GM19328 (cell line): ENCODE measurements at regions not wholly inside any gene's neighbourhood (a gene's known extent, or its start where the extent isn't known, plus 50 kb on each side); places are given as distances from the start of the nearest gene placed in this dataset.
"Not testable (repeated sequence)": the region's sequence is repeated elsewhere in the genome, so short reads cannot be mapped to it uniquely, and the experiment has no call there.

Experiments
- ATAC-seq: cut with Tn5 transposase; IDR thresholded peaks from one replicate; pipeline ENCODE4 v1.9.1; 2021; ENCODE audit warnings: mild to moderate bottlenecking, moderate library complexity; ENCODE audit not compliant: unreplicated experiment

DNA sequence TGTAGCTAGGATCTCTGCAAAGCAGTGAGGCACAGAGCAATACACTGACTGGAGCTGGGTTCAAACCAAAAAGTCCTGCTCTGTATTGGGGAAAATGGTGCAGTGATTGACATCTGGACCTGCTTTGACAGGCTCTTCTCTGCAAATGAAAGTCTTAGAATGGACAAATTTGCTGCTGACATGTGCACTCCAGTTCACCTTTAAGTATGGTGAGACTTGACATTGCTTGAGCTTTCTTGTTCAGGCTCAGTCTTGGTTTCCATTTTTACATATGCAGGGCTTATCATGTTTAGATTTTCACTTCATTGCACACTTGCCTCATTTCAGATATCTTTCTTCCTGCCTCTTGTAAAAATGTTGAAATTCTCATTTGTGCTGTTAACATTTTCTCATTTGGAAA lies 1655.0 kb downstream of the MRPL39 start:
- no peak for ATAC-seq

DNA sequence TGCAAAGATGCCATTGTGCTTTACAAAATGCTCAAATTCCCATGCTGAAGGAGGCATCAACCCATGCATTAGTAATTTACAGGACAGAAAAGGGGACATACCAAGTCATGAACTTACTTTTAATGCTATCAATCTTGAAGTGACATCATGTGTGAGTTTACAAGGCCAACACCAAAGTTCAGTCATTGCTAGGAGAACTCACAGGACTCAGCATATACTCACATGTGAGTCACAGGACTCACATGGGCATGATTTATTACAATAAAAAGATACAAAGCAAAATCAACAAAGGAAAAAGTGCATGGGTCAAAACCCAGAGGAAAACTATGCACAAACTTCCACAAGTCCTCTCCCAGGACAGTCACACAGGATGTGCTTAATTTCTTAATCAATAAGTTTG lies 1656.0 kb downstream of the MRPL39 start:
- no peak for ATAC-seq

DNA sequence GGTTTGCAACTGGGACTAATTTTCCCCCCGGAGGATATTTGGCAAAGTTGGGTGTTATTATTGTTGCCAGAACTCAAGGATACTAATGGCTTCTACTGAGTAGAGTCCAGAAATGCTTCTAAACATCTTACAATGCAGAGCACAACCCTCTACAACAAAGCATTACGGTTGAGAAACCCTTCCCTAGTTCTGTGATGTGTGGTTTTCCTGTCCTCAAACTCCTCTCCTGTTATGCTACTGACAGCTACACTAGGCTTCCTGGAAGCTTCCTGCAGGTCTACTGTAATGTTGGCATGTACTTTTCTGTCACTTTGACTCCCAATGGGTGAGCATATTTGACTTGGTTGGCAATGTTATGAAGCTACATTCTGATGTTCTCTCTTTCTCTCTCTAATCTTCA lies 1656.9 kb downstream of the MRPL39 start:
- ATAC-seq: no peak

- ATAC-seq: no peak
These were observed 1657.8 kb downstream of the MRPL39 start for GRCh38 chr21:23949493-23949892.

DNA sequence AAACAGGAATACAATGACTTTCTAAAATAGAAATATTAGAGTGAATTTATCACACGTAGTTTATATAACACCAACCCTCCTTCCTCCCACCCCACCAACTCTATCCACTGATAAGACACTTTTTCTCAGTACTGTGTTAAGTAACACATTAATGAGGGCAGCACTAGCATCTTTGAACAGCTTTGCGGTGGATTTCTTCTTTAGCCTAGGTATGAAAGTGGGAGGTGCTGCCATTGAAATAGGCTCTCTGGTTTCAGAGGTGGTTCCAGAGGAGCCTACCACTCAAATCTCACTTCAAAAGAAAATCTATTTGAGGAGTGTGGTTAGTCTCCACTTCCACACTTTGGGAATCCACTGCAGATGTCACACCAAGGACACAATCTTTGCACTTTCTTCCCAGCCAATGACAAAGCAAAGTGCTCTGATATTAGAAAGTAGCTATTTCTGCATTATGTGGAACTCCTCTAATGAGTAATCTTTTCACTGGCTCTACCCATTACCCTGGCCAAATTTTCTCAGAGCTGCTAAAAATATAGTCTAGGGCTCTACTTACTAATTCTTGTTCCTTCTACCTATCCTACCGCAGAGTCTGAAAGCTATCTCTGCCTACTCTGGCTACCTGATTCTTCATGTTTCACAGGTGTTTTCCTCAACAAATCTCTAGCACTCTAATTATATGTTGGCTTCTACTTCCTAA lies 1667.8 kb downstream of the MRPL39 start:
- ATAC-seq: no peak

DNA sequence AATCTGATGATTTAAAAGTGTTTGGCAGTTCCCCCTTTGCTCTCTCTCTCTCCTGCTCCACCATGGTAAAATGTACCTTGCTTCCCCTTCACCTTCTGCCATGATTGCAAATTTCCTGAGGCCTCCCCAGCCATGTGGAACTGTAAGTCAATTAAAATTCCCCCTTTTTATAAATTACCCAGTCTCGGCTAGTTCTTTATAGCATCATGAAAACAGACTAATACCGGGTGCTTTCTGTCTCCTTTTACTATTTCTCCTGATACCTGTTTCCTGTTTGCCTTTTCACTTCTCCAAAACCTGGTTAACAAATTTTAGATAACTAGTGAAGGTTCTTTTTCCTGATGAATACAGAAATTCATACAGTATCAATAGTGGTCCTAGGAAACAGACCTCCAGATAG lies 1670.3 kb downstream of the MRPL39 start:
- ATAC-seq: no peak

GRCh38 chr21:23936224-23936623 lies 1671.1 kb downstream of the MRPL39 start:
- no peak for ATAC-seq

DNA sequence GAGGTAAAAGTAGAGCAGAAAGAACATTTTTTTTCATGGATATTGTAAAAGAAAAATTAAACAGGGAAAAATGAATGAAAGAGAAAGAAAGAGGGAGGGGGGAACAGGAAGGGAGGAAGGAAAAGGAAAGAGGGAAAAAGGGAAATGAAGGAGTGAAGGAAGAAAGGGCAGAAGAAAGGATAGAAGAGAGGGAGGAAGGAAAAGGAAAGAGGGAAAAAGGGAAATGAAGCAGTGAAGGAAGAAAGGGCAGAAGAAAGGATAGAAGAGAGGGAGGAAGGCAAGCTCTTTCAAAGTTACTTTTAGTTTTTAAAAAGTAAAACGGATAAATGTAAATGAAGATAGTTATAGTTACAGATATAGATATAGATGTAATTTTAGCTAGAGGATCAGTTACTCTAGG lies 1676.7 kb downstream of the MRPL39 start:
- no peak for ATAC-seq

GRCh38 chr21:23926430-23926829 lies 1680.9 kb downstream of the MRPL39 start:
- not testable (repeated sequence) for ATAC-seq

DNA sequence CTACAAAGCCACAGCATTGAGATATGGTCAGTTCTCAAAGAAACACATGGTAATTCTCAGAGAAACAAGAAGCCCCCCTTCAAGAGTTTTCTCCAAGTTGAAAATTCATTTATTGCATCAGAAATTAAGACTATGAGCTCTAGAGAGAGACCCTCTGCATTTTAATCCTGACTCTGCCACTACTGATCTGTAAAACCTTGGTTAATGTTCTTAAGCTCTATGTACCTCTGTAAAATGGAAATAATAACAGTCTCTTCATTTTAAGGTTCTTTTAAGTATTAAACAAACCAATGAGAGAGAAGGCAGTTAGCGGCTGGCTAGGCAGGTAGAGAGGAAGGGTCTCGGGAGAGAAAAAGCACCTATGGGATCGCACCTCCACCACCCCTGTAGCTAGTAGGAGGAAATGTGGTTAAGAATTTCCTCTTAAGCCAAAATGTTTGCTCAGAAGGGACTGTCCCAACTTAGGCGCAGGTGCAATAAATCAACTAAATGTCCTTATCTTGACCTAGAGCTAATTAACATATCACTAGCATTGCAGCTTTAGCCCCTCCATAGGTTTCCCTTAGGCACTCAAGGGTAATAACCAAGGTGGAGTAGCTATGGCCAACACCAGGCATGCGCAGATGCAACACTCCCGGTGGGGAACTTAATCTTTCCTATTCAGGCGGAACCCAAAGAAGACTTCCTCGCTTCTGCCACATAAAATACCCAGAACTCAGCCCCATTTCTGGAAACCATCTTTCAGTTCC lies 1685.4 kb downstream of the MRPL39 start:
- ATAC-seq: no peak

DNA sequence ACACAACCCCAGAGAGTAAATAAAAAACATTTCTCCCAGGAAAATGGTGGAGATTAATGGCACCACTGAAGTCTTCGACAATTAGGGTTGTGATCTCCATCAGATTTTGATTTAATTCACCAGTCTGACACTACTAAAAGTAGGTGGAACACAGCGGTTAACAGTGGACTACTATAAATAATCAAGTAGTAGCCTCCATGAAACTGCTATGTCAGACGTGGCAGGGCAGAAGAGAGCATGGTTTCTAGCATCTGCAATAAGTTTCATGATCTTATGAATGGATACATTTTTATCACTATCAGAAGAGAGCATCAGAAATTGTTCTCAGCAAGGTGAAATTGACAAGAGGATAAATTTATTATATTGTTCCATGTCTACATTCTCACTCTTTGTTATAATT lies 1706.6 kb downstream of the MRPL39 start:
- no peak for ATAC-seq

DNA sequence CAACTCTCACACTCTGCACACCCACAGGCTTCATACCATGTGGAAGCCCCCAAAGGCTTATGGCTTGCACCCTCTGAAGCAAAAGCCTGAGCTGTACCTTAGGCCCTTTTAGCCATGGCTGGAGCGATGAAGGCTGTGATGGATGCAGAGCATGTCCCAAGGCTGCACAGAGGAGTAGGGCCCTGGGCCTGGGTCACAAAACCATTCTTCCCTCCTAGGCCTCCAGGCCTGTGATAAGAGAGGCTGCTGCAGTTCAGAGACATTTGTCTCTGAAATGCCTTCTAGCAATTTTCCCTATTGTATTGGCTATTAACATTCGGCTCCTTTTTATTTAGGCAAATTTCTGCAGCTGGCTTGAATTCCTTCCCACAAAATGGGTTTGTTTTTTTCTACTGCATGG lies 1707.7 kb downstream of the MRPL39 start:
- no peak for ATAC-seq

DNA sequence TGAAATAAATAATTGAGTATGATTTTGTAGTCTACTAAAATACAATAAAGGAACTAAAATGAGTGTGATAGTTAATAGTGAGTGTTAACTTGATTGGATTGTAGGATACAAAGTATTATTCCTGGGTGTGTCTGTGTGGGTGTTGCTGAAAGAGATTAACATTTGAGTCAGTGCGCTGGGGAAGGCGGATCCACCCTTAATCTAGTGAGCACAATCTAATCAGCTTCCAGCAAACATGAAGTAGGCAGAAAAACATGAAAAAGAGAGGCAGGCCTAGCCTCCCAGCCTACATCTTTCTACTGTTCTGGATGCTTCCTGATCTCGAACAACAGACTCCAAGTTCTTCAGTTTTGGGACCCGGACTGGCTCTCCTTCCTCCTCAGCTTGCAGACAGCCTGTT lies 1716.6 kb downstream of the MRPL39 start:
- ATAC-seq: no peak

DNA sequence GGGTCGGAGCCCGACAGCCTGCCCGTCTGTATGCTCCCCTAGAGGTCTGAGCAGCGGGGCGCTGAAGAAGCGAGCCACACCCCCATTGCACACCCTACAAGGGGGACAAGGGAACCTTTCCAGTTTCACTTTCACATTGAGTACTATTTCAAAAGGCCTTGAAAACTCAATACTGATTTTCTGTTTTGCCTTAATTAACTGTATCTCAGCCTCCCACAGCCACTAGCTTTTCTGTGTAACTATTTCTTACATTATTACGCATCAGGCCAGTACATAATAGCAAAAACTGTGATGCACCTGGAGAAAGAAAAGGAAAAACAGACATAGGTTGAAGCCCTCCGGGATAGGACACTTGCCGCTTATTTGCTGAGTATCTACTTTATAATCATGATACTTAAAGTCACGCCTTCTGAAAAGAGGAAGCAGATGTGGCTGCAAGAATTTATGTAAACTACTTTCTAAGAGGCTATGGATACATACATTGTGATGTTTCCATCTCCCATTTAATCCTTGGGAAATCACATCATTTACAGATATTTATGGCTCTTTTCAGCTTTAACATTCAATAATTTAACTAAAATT lies 1719.5 kb downstream of the MRPL39 start:
- ATAC-seq: peak; percentile 76

- no peak for ATAC-seq
These were observed 1720.2 kb downstream of the MRPL39 start for GRCh38 chr21:23886828-23887724.

DNA sequence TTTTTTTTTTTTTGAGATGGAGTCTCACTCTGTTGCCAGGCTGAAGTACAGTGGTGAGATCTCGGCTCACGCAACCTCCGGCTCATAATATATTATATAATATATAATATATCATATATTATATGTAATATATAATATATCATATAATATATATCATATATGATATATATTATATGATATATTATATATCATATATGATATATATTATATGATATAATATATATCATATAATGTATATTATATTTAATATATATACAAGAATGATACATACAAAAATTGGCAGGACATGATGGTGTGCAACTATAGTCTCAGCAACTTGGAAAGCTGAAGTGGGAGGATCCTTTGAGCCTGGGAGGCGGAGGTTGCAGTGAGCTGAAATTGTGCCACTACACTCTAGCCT lies 1725.5 kb downstream of the MRPL39 start:
- no peak for ATAC-seq

GRCh38 chr21:23876925-23877558 lies 1730.2 kb downstream of the MRPL39 start:
- no peak for ATAC-seq

DNA sequence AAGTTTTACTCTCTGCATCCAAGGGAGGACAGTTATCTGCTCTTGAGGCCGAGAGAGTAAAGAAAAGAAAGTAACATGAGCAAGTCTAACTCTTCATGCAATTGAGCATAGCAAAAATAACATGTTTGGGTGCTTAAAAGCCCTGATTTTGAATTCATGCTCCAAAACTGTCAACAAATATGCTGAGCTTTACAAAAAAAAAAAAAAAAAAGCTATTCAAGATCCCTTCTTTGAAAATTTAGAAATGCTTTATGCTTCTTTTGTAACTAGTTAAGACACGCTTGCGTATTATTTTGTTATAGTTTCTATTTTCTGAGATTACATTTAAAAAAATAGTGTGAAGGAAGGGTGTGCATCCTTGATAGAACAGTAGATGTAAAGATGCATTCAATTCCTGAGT lies 1733.0 kb downstream of the MRPL39 start:
- no peak for ATAC-seq

DNA sequence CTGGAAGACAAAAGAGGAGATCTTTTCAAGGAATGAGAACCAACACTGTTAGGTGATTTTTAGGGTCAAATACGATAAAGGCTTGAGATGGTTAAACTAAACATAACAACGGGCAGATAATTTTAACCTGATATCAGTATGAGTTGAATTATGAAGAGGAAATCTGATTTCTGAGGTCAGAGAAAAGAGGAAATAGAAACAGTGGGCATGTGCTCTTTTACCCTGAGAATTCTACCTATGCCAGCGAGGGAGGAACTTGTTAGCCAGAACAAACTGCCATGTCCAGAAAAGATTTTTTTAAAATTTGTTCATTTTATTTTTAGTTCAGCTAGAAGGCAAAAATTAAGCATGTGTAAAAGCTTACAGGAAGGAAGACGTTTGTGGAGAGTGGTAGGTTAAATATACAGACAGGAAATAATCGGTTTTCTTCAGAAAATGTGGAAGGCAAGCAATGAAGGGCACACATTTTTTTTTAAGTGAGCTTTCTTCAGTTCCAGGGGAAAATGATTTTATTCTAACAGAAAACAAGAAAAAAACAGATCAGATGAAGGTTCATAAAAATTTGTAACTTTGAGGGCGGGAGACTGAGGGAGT lies 1745.3 kb downstream of the MRPL39 start:
- ATAC-seq: no peak

DNA sequence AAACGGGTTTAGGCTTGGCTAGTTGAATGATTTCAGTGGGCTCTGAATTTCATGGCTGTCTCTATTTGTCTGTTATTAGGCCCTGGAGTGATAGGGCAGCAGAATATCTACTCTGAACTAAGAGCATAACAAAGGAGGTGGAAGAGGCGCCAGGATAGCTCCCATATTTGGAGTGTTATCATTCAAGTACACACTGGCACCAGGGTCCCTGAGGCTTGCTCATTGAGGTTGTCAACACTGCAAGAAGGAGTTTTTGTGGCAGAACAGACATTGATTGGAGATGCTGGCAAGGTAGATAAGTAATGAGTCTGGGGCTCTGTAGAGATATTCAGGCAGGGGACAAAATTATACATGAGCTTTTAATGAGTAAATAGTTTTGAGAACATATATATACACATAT lies 1748.4 kb downstream of the MRPL39 start:
- no peak for ATAC-seq
